Right lobe of liver (tissue), 6 donors: ENCODE measurements at regions not wholly inside any gene's neighbourhood (a gene's known extent, or its start where the extent isn't known, plus 50 kb on each side); places are given as distances from the start of the nearest gene placed in this dataset.

Experiments
- ATAC-seq, 4 donors: fragments of 200-7000 bp; cut with Tn5 transposase; one replicate each; pipeline ENCODE4 v1.9.1; 2020; ENCODE audit warnings: mild to moderate bottlenecking in 4 of 4, moderate library complexity in 4 of 4
- DNase-seq, 3 donors: peaks; one replicate each; pipeline ENCODE4 v3.0.0-alpha.2; 2020
- H3K27ac ChIP-seq, 3 donors: fragments of 200-600 bp; one replicate each; pipeline ENCODE4 v1.8.0; 2022
- H3K27me3 ChIP-seq, 2 donors: fragments of 200-600 bp; one replicate each; pipeline ENCODE4 v1.8.0; 2022
- H3K36me3 ChIP-seq, 4 donors: fragments of 200-600 bp; sonication (generic) in 1 of 4; one replicate each; pipeline versions ENCODE4 v1.5.1 to v1.8.0; 2017 to 2022; ENCODE audit warnings: control low read depth in 1 of 4
- H3K4me1 ChIP-seq, 4 donors: fragments of 200-600 bp; sonication (generic) in 1 of 4; one replicate each; pipeline versions ENCODE4 v1.5.1 to v1.8.0; 2017 to 2022; ENCODE audit warnings: control low read depth in 1 of 4
- H3K4me3 ChIP-seq, 3 donors: fragments of 200-600 bp; one replicate each; pipeline ENCODE4 v1.8.0; 2022
- H3K9me3 ChIP-seq, 4 donors: fragments of 200-600 bp; sonication (generic) in 1 of 4; one replicate each; pipeline versions ENCODE4 v1.5.1 to v1.8.0; 2017 to 2022; ENCODE audit warnings: control low read depth in 1 of 4
- CTCF ChIP-seq, 4 donors: fragments of 200-600 bp in 3 of 4; fragments of 450-650 bp in 1 of 4; IDR thresholded peaks; one replicate each; pipeline versions ENCODE4 v1.5.1 to v1.8.0; 2016 to 2022; ENCODE audit warnings: antibody characterized with exemption in 4 of 4, mild to moderate bottlenecking in 2 of 4
- POLR2A ChIP-seq: fragments of 450-650 bp; IDR thresholded peaks from one replicate; pipeline ENCODE4 v1.6.1; 2017; ENCODE audit warnings: antibody characterized with exemption, mild to moderate bottlenecking
- WGBS: methylation state at CpG from one replicate; pipeline ENCODE4 v1.1.6; 2018; ENCODE audit warnings: low coverage, low lambda C conversion rate; ENCODE audit not compliant: insufficient coverage; ENCODE audit errors: missing lambda C conversion rate; 5-methylcytosine and 5-hydroxymethylcytosine counted together
- intact Hi-C, 2 donors: fragments of 100-400 bp; cut with DNase I; formaldehyde crosslinking; loops; one replicate each; pipeline versions ENCODE4 v1.11.2 to v1.14.1; 2022
- donor health status: DM: no; HTN: yes; CAD: no.
- donor health status: DM: no; HTN: no; CAD: no.
- donor health status: DM: no; HTN: no; CAD: no.
- donor health status: DM: no; HTN: yes; CAD: no.
- donor health status: DM: no; HTN: yes; CAD: no.

GRCh38 chr9:115200711-115201505 lies 83.0 kb upstream of the TNC start:
- intact Hi-C loops, result no loop called here
- Histone ChIP-seq H3K4me3 (no peak overlapping the region), H3K27ac (no peak overlapping the region), H3K9me3 (no peaks in the 10 kb centered on the region), H3K27me3 (no peaks in the 10 kb centered on the region), H3K36me3 (no peaks in the 10 kb centered on the region), H3K4me1 (no peaks in the 10 kb centered on the region)
- no peak for TF ChIP-seq POLR2A
- TF ChIP-seq CTCF (IDR thresholded peaks at IDR 0.05), result no peak
- 34% methylated on average over 3 of the region's 3 CpGs for WGBS
- DNase-seq, result no peak
- no peak for ATAC-seq

GRCh38 chr9:115202181-115202580 lies 84.2 kb upstream of the TNC start:
- peak in 2 of 4 donors; percentile 28 to 39 for ATAC-seq
- TF ChIP-seq CTCF (IDR thresholded peaks at IDR 0.05) (no peak), POLR2A (no peak)
- no peaks in the 10 kb centered on the region for H3K27me3 ChIP-seq
- WGBS, result 29% methylated on average over 1 of the region's 1 CpG
- H3K4me3 ChIP-seq, result no peak overlapping the region
- intact Hi-C loops, result no loop called here
- no peaks in the 10 kb centered on the region for H3K4me1 ChIP-seq
- no peaks in the 10 kb centered on the region for H3K36me3 ChIP-seq
- DNase-seq, result no peak
- no peaks in the 10 kb centered on the region for H3K9me3 ChIP-seq
- no peak overlapping the region for H3K27ac ChIP-seq

- ATAC-seq, result peak in 3 of 4 donors; percentile 30 to 48 (median 33)
- intact Hi-C loops, result no loop called here
- no peak for TF ChIP-seq CTCF (IDR thresholded peaks at IDR 0.05)
- no peak for TF ChIP-seq POLR2A
- DNase-seq, result no peak
- no peaks in the 10 kb centered on the region for H3K9me3 ChIP-seq
- WGBS, result 68% methylated on average over 2 of the region's 2 CpGs
- H3K27ac ChIP-seq, result no peak overlapping the region
- H3K36me3 ChIP-seq, result no peaks in the 10 kb centered on the region
- H3K4me1 ChIP-seq, result no peaks in the 10 kb centered on the region
- no peak overlapping the region for H3K4me3 ChIP-seq
- no peaks in the 10 kb centered on the region for H3K27me3 ChIP-seq
Measured at GRCh38 chr9:115202960-115203751, 85.2 kb upstream of the TNC start.

GRCh38 chr9:115204904-115205453 lies 87.0 kb upstream of the TNC start:
- Histone ChIP-seq H3K27me3 (no peaks in the 10 kb centered on the region), H3K4me1 (no peaks in the 10 kb centered on the region), H3K4me3 (no peak overlapping the region), H3K36me3 (no peaks in the 10 kb centered on the region), H3K9me3 (no peaks in the 10 kb centered on the region), H3K27ac (no peak overlapping the region)
- TF ChIP-seq CTCF (IDR thresholded peaks at IDR 0.05), result no peak
- TF ChIP-seq POLR2A, result no peak
- ATAC-seq, result no peak
- DNase-seq, result no peak
- intact Hi-C loops, result no loop called here
- WGBS, result 20% methylated on average over 1 of the region's 1 CpG
